ENCODE measurements at regions not wholly inside any gene's neighbourhood (a gene's known extent, or its start where the extent isn't known, plus 50 kb on each side); places are given as distances from the start of the nearest gene placed in this dataset.

DNA sequence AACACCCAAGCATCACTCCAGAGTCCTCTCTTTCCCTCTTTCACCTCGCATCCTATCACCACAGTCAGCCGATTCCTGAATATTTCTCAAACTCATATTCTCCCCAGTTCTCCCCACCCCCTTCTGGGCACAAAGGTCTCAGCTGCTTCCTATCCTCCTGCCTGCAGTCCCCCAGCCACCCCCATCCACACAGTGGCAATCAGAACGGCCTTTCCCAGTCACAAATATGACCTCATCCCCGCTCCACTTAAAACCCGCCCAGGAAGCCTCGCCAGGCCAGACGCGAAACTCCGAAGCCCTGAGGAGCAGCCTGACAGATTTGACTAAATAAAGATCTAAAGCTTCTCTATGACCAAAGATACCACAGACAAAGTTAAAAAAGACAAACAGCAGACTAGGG is 49.9 kb upstream of the LINGO1 start:
- Mint-ChIP-seq H3K4me3 (no peak overlapping the region), H3K4me1 (no peaks in the 10 kb centered on the region), H3K27ac (no peak overlapping the region), H3K9me3 (no peaks in the 10 kb centered on the region), H3K36me3 (no peaks in the 10 kb centered on the region), H3K27me3 (peaks cover 24 to 33% of the 10 kb centered on the region in 2 donors)
- 65% methylated on average over 9 of the region's 9 CpGs for WGBS (ENCODE audit: insufficient coverage)
- ChIA-PET CTCF (no interaction called here), POLR2A (no interaction called here)
- Histone ChIP-seq H3K9me3 (no peaks in the 10 kb centered on the region), H3K36me3 (ENCODE audit: control insufficient read depth in 2 of 2, extremely low read depth in 1 of 2, insufficient read depth in 1 of 2, low read length in 1 of 2) (no peaks in the 10 kb centered on the region), H3K27ac (ENCODE audit: low read length) (no peak overlapping the region), H3K4me3 (ENCODE audit: control insufficient read depth in 1 of 2, extremely low read depth in 1 of 2, low read length in 1 of 2) (no peak overlapping the region), H3K4me1 (ENCODE audit: control insufficient read depth in 1 of 2, extremely low read depth in 1 of 2, insufficient read depth in 2 of 2, low read length in 2 of 2) (no peaks in the 10 kb centered on the region), H3K27me3 (replicated peaks in 1 of 2; ENCODE audit: control insufficient read depth in 2 of 2, extremely low read depth in 1 of 2, insufficient read depth in 2 of 2, low read length in 1 of 2) (peaks cover 0 to 14% of the 10 kb centered on the region in 2 experiments)
- no peak for ATAC-seq (replicated peaks in 1 of 4)
- no peak for DNase-seq

All from T-cell (primary cell).